ENCODE measurements at regions not wholly inside any gene's neighbourhood (a gene's known extent, or its start where the extent isn't known, plus 50 kb on each side); places are given as distances from the start of the nearest gene placed in this dataset.

GRCh38 chr5:82849885-82850284 lies 227.3 kb downstream of the TMEM167A start:
- DNase-seq (ENCODE audit: low read depth), result no peak

GRCh38 chr5:82847562-82847961 lies 229.6 kb downstream of the TMEM167A start:
- DNase-seq (ENCODE audit: low read depth), result no peak

GRCh38 chr5:82839881-82840280 lies 237.3 kb downstream of the TMEM167A start:
- no peak for DNase-seq (ENCODE audit: low read depth)

- DNase-seq (ENCODE audit: low read depth), result no peak
These were observed 241.7 kb downstream of the TMEM167A start for GRCh38 chr5:82835488-82835887.

GRCh38 chr5:82834151-82834550 lies 243.0 kb downstream of the TMEM167A start:
- no peak for DNase-seq (ENCODE audit: low read depth)

- no peak for DNase-seq (ENCODE audit: low read depth)
These were observed 243.9 kb downstream of the TMEM167A start for GRCh38 chr5:82833277-82833676.

GRCh38 chr5:82832445-82832844 lies 244.7 kb downstream of the TMEM167A start:
- no peak for DNase-seq (ENCODE audit: low read depth)

- DNase-seq (ENCODE audit: low read depth), result no peak
These were observed 249.0 kb downstream of the TMEM167A start for GRCh38 chr5:82828211-82828610.

- DNase-seq (ENCODE audit: low read depth), result no peak
These were observed 249.5 kb downstream of the TMEM167A start for GRCh38 chr5:82827651-82828050.

- DNase-seq (ENCODE audit: low read depth), result no peak
These were observed 254.6 kb downstream of the TMEM167A start for GRCh38 chr5:82822634-82822927.

- DNase-seq (ENCODE audit: low read depth), result no peak
These were observed 255.2 kb downstream of the TMEM167A start for GRCh38 chr5:82821846-82822633.

GRCh38 chr5:82820961-82821845 lies 256.0 kb downstream of the TMEM167A start:
- no peak for DNase-seq (ENCODE audit: low read depth)

- peak; percentile 20 for DNase-seq (ENCODE audit: low read depth)
These were observed 257.0 kb downstream of the TMEM167A start for GRCh38 chr5:82820188-82820587.

- no peak for DNase-seq (ENCODE audit: low read depth)
These were observed 259.1 kb downstream of the TMEM167A start for GRCh38 chr5:82817897-82818676.

GRCh38 chr5:82816926-82817325 lies 260.3 kb downstream of the TMEM167A start:
- no peak for DNase-seq (ENCODE audit: low read depth)

- no peak for DNase-seq (ENCODE audit: low read depth)
These were observed 261.3 kb downstream of the TMEM167A start for GRCh38 chr5:82815871-82816270.

- no peak for DNase-seq (ENCODE audit: low read depth)
These were observed 263.3 kb downstream of the TMEM167A start for GRCh38 chr5:82813861-82814260.

GRCh38 chr5:82812575-82812974 lies 264.6 kb downstream of the TMEM167A start:
- DNase-seq (ENCODE audit: low read depth), result no peak

GRCh38 chr5:82811490-82811889 lies 265.7 kb downstream of the TMEM167A start:
- DNase-seq (ENCODE audit: low read depth), result no peak

- DNase-seq (ENCODE audit: low read depth), result no peak
These were observed 267.6 kb downstream of the TMEM167A start for GRCh38 chr5:82809420-82810143.

- DNase-seq (ENCODE audit: low read depth), result no peak
These were observed 268.2 kb downstream of the TMEM167A start for GRCh38 chr5:82808960-82809359.

GRCh38 chr5:82807021-82807420 lies 270.2 kb downstream of the TMEM167A start:
- no peak for DNase-seq (ENCODE audit: low read depth)

All from ELR (cell line).